GM13976 (cell line): ENCODE measurements at regions not wholly inside any gene's neighbourhood (a gene's known extent, or its start where the extent isn't known, plus 50 kb on each side); places are given as distances from the start of the nearest gene placed in this dataset.

Experiments used
- DNase-seq: peaks from one replicate; pipeline ENCODE4 v3.0.0; 2012; ENCODE audit warnings: low spot score
- CTCF ChIP-seq: IDR thresholded peaks from 2 replicates; pipeline ENCODE4 v1.5.1; 2012; ENCODE audit warnings: borderline replicate concordance, mild to moderate bottlenecking; ENCODE audit not compliant: insufficient read depth; ENCODE audit errors: extremely low read depth, missing control alignments, control extremely low read depth
- in situ Hi-C: fragments of 300-500 bp; cut with MboI; formaldehyde crosslinking; loops from one replicate; pipeline ENCODE4 v1.12.0; 2022; ENCODE audit warnings: low sequenced_read_pairs, mixed read lengths, inconsistent platforms; ENCODE audit not compliant: unreplicated experiment

- in situ Hi-C loops, result no loop called here
- TF ChIP-seq CTCF, result no peak
- DNase-seq, result no peak
These were observed 375.6 kb upstream of the MEIS1 start for GRCh38 chr2:66059332-66059731.

GRCh38 chr2:66058675-66059074, 376.2 kb upstream of the MEIS1 start:
- in situ Hi-C loops, result no loop called here
- no peak for DNase-seq
- no peak for TF ChIP-seq CTCF

- in situ Hi-C loops, result no loop called here
- TF ChIP-seq CTCF, result no peak
- no peak for DNase-seq
These were observed 377.1 kb upstream of the MEIS1 start for GRCh38 chr2:66057844-66058243.

GRCh38 chr2:66050392-66050791, 384.5 kb upstream of the MEIS1 start:
- in situ Hi-C loops, result no loop called here
- DNase-seq, result no peak
- TF ChIP-seq CTCF, result no peak

- in situ Hi-C loops, result no loop called here
- TF ChIP-seq CTCF, result no peak
- no peak for DNase-seq
These were observed 386.3 kb upstream of the MEIS1 start for GRCh38 chr2:66048667-66049066.

GRCh38 chr2:66041902-66042657, 392.8 kb upstream of the MEIS1 start:
- DNase-seq, result no peak
- in situ Hi-C loops, result no loop called here
- no peak for TF ChIP-seq CTCF
